PC-3 (cell line): ENCODE measurements at regions not wholly inside any gene's neighbourhood (a gene's known extent, or its start where the extent isn't known, plus 50 kb on each side); places are given as distances from the start of the nearest gene placed in this dataset.

Source experiments
- ATAC-seq: fragments of 200-7000 bp; cut with Tn5 transposase; 2 replicates; pipeline ENCODE4 v1.9.1; 2020; ENCODE audit warnings: mild to moderate bottlenecking, moderate library complexity
- BruUV-seq: library from RNA; stranded (reverse); fragments of 400-500 nt; replicated peaks from 2 replicates; lab custom pipeline; 2021; lab: Mats Ljungman, UMichigan
- CTCF ChIA-PET: fragments of 300-600 bp; sonication (Branson Sonifier 250); formaldehyde crosslinking; loops from one replicate; lab custom pipeline; 2022; ENCODE audit warnings: antibody characterized with exemption; lab: Charles Lee
- POLR2A ChIA-PET: fragments of 300-600 bp; sonication (Branson Sonifier 250); formaldehyde crosslinking; loops from one replicate; lab custom pipeline; 2022; ENCODE audit warnings: antibody characterized with exemption; ENCODE audit not compliant: unreplicated experiment; lab: Charles Lee
- DNase-seq: peaks from one replicate; pipeline ENCODE4 v3.0.0-alpha.2; 2015
- H2AFZ ChIP-seq: fragments of 300-600 bp; sonication (generic); 2 replicates; pipeline ENCODE4 v1.6.0; 2016; ENCODE audit warnings: antibody characterized with exemption, low read length
- H3F3A ChIP-seq: fragments of 300-600 bp; sonication (generic); one replicate; pipeline ENCODE4 v1.6.0; 2017; ENCODE audit warnings: antibody characterized with exemption, low read length, control low read depth, mild to moderate bottlenecking; ENCODE audit not compliant: unreplicated experiment
- H3K27ac ChIP-seq: fragments of 300-600 bp; sonication (generic); 2 replicates; pipeline ENCODE4 v1.5.1; 2016; ENCODE audit warnings: mild to moderate bottlenecking, low read length
- H3K27me3 ChIP-seq: fragments of 300-600 bp; sonication (generic); 2 replicates; pipeline ENCODE4 v1.6.1; 2016; ENCODE audit warnings: low read length, mixed read lengths
- H3K36me3 ChIP-seq: fragments of 300-600 bp; sonication (generic); 2 replicates; pipeline ENCODE4 v1.6.1; 2016; ENCODE audit warnings: low read depth, mixed run types, low read length, mixed read lengths
- H3K4me1 ChIP-seq: fragments of 300-600 bp; sonication (generic); 2 replicates; pipeline ENCODE4 v1.5.1; 2016; ENCODE audit warnings: low read length; ENCODE audit not compliant: insufficient read depth
- H3K4me2 ChIP-seq: fragments of 300-600 bp; sonication (generic); 2 replicates; pipeline ENCODE4 v1.6.0; 2016; ENCODE audit warnings: low read length
- H3K4me3 ChIP-seq: fragments of 300-600 bp; sonication (generic); 2 replicates; pipeline ENCODE4 v1.5.1; 2016; ENCODE audit warnings: mild to moderate bottlenecking, low read length, mixed read lengths
- H3K79me2 ChIP-seq: fragments of 300-600 bp; sonication (generic); 2 replicates; pipeline ENCODE4 v1.6.1; 2017; ENCODE audit warnings: low read length, mixed read lengths
- H3K9ac ChIP-seq: fragments of 300-600 bp; sonication (generic); 2 replicates; pipeline ENCODE4 v1.6.0; 2016; ENCODE audit warnings: mild to moderate bottlenecking, low read length
- H3K9me2 ChIP-seq: fragments of 300-600 bp; sonication (generic); replicated peaks from 2 replicates; pipeline ENCODE4 v1.6.1; 2016; ENCODE audit warnings: mixed run types, low read length, mixed read lengths
- H3K9me3 ChIP-seq: fragments of 300-600 bp; sonication (generic); 2 replicates; pipeline ENCODE4 v1.6.1; 2016; ENCODE audit warnings: low read length, mixed read lengths
- H4K20me1 ChIP-seq: fragments of 300-600 bp; sonication (generic); 2 replicates; pipeline ENCODE4 v1.6.1; 2016; ENCODE audit warnings: low read length, mixed read lengths
- CTCF ChIP-seq: fragments of 300-600 bp; sonication (generic); conservative IDR thresholded peaks from 2 replicates; pipeline ENCODE4 v1.5.1; 2017; ENCODE audit warnings: antibody characterized with exemption, low read depth, mild to moderate bottlenecking, low read length
- EZH2 ChIP-seq: fragments of 300-600 bp; sonication (generic); IDR thresholded peaks from one replicate; pipeline ENCODE4 v1.6.1; 2017; ENCODE audit warnings: antibody characterized with exemption, mild to moderate bottlenecking, low read length; ENCODE audit not compliant: unreplicated experiment
- EZH2phosphoT487 ChIP-seq: fragments of 300-600 bp; sonication (generic); IDR thresholded peaks from 2 replicates; pipeline ENCODE4 v1.6.1; 2018; ENCODE audit warnings: mild to moderate bottlenecking, antibody characterized with exemption, low read length, borderline replicate concordance
- intact Hi-C: fragments of 100-400 bp; cut with micrococcal nuclease; formaldehyde crosslinking; loops from 2 replicates; pipeline ENCODE4 v1.9.0; 2023

- Histone ChIP-seq H3K27ac (no peak overlapping the region), H3K27me3 (peaks cover 51% of the 10 kb centered on the region), H3K4me1 (no peaks in the 10 kb centered on the region), H4K20me1 (no peaks in the 10 kb centered on the region), H3K79me2 (no peaks in the 10 kb centered on the region), H3F3A (no peaks in the 10 kb centered on the region), H3K4me3 (no peak overlapping the region), H3K9me3 (no peaks in the 10 kb centered on the region), H3K9ac (no peak overlapping the region), H2AFZ (no peak overlapping the region), H3K9me2 (no peaks in the 10 kb centered on the region), H3K4me2 (no peak overlapping the region), H3K36me3 (no peaks in the 10 kb centered on the region)
- TF ChIP-seq CTCF: no peak
- TF ChIP-seq EZH2: no peak
- no peak for TF ChIP-seq EZH2phosphoT487
- ChIA-PET POLR2A (no interaction called here), CTCF (no interaction called here)
- no peak for DNase-seq
- no TSS peak for BruUV-seq
- intact Hi-C loops: no loop called here
- no peak for ATAC-seq
Measured at GRCh38 chr4:111789901-111790640, 355.2 kb upstream of the FAM241A start.

DNA sequence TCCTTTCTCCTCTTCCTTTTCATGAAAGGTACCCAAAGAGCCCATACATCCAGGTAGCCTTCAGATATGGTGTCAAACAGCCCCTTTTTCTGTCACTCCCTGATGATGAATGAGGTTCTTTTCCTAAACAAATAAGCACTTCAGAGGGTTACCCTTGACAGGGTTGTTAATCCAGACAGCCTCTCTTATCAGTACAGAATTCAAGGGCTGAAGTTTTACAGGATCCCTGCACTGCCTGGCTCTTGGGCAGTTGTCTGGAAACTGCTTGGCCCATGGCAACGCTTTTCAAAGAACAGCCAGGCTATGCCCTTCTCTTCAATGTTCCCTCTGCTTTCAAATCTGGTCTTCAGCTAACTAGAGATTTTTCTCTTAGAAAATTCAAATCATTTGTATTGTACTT, 352.6 kb upstream of the FAM241A start:
- DNase-seq: no peak
- Histone ChIP-seq H3K36me3 (no peaks in the 10 kb centered on the region), H3K27me3 (peaks cover 27% of the 10 kb centered on the region; the same call in 1 of the 2 replicates), H3K27ac (no peak overlapping the region), H3K9me2 (no peaks in the 10 kb centered on the region), H3K79me2 (no peaks in the 10 kb centered on the region), H3K9me3 (no peaks in the 10 kb centered on the region), H4K20me1 (no peaks in the 10 kb centered on the region), H2AFZ (no peak overlapping the region), H3K4me1 (no peaks in the 10 kb centered on the region), H3K9ac (no peak overlapping the region), H3F3A (no peaks in the 10 kb centered on the region), H3K4me2 (no peak overlapping the region), H3K4me3 (no peak overlapping the region)
- intact Hi-C loops: no loop called here
- TF ChIP-seq EZH2 (no peak), EZH2phosphoT487 (no peak), CTCF (no peak)
- ChIA-PET CTCF (no interaction called here), POLR2A (no interaction called here)
- no peak for ATAC-seq
- BruUV-seq: no TSS peak

DNA sequence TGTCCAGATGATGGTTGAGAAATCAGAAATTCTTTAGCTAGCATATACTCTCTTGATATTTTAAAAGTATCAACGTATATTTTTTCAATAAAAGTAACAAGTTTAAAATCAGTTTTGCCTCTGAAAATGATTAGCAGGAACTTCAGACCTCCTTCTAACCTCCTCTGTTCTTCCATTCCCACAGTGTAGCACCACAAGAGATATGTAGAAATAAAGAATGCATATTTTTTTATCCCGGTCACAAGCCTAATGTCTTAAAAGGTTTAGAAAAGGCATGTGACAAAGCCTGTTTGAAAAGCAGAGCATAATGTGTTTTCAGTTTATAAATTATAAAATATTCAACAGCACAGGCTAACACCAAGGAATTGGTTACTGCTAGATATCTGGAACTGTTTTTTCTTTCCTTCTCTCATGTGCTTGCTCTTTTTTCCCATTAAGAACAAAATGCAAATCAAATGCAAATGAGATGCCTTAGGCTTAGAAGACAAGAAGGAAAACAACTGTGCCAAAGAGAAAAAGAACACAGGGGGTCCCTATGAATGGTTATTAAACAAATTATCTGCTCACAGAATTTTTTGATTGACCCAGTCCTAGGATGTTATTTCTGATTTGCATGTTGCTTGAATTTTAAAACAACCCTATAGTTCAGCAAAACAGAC, 351.7 kb upstream of the FAM241A start:
- CTCF ChIA-PET: no interaction called here
- Histone ChIP-seq H3K27me3 (peaks cover 27% of the 10 kb centered on the region), H4K20me1 (no peaks in the 10 kb centered on the region), H3K9me2 (no peaks in the 10 kb centered on the region), H3K36me3 (no peaks in the 10 kb centered on the region), H3K4me3 (no peak overlapping the region), H2AFZ (no peak overlapping the region), H3K9ac (no peak overlapping the region), H3K4me1 (no peaks in the 10 kb centered on the region), H3F3A (no peaks in the 10 kb centered on the region), H3K4me2 (no peak overlapping the region), H3K27ac (no peak overlapping the region), H3K79me2 (no peaks in the 10 kb centered on the region), H3K9me3 (no peaks in the 10 kb centered on the region)
- no TSS peak for BruUV-seq
- TF ChIP-seq EZH2 (no peak), EZH2phosphoT487 (no peak), CTCF (no peak)
- ATAC-seq: no peak
- DNase-seq: no peak
- POLR2A ChIA-PET: no interaction called here
- intact Hi-C loops: no loop called here
